KMS-11 (cell line): ENCODE measurements at regions not wholly inside any gene's neighbourhood (a gene's known extent, or its start where the extent isn't known, plus 50 kb on each side); places are given as distances from the start of the nearest gene placed in this dataset.

ENCODE experiments used
- H2AFZ ChIP-seq: fragments of 200-600 bp; sonication (generic); 2 replicates; pipeline ENCODE4 v1.6.1; 2016; ENCODE audit warnings: antibody characterized with exemption, mixed run types, low read depth
- H3K27ac ChIP-seq: fragments of 200-600 bp; sonication (generic); 2 replicates; pipeline ENCODE4 v1.6.1; 2016; ENCODE audit warnings: mild to moderate bottlenecking, mixed run types
- H3K27me3 ChIP-seq: fragments of 200-600 bp; sonication (generic); 2 replicates; pipeline ENCODE4 v1.6.1; 2017; ENCODE audit warnings: mild to moderate bottlenecking, low read depth, mixed run types, moderate library complexity; ENCODE audit not compliant: insufficient read depth
- H3K36me3 ChIP-seq: fragments of 200-600 bp; sonication (generic); 2 replicates; pipeline ENCODE4 v1.6.1; 2017; ENCODE audit warnings: mild to moderate bottlenecking, mixed run types; ENCODE audit not compliant: insufficient read depth
- H3K4me1 ChIP-seq: fragments of 200-600 bp; sonication (generic); 2 replicates; pipeline ENCODE4 v1.6.1; 2016; ENCODE audit warnings: mild to moderate bottlenecking, low read depth, mixed run types; ENCODE audit not compliant: poor library complexity, severe bottlenecking
- H3K4me2 ChIP-seq: fragments of 200-600 bp; sonication (generic); 2 replicates; pipeline ENCODE4 v1.7.0; 2016; ENCODE audit warnings: mild to moderate bottlenecking, mixed run types
- H3K4me3 ChIP-seq: fragments of 200-600 bp; sonication (generic); IDR thresholded peaks from 2 replicates; pipeline ENCODE4 v1.6.1; 2017; ENCODE audit warnings: low read depth, low read length, mixed read lengths; ENCODE audit not compliant: insufficient read depth
- H3K79me2 ChIP-seq: fragments of 200-600 bp; sonication (generic); 2 replicates; pipeline ENCODE4 v1.6.1; 2016; ENCODE audit warnings: low read depth, mixed run types; ENCODE audit not compliant: insufficient read depth
- H3K9ac ChIP-seq: fragments of 200-600 bp; sonication (generic); 2 replicates; pipeline ENCODE4 v1.6.1; 2016; ENCODE audit warnings: mild to moderate bottlenecking, mixed run types
- H4K20me1 ChIP-seq: fragments of 200-600 bp; sonication (generic); 2 replicates; pipeline ENCODE4 v1.6.1; 2016; ENCODE audit warnings: mild to moderate bottlenecking, mixed run types; ENCODE audit not compliant: insufficient read depth
- CTCF ChIP-seq: fragments of 200-600 bp; sonication (generic); conservative IDR thresholded peaks from 2 replicates; pipeline ENCODE4 v1.6.1; 2017; ENCODE audit warnings: low read depth, mild to moderate bottlenecking, antibody characterized with exemption, low read length, moderate library complexity, mixed read lengths

- H2AFZ ChIP-seq = no peak overlapping the region
- no peak for TF ChIP-seq CTCF
- no peak overlapping the region for H3K27ac ChIP-seq
- no peaks in the 10 kb centered on the region for H3K27me3 ChIP-seq
- no peaks in the 10 kb centered on the region for H3K36me3 ChIP-seq
- H3K4me2 ChIP-seq = no peak overlapping the region
- H3K4me1 ChIP-seq = no peaks in the 10 kb centered on the region
- no peak overlapping the region for H3K4me3 ChIP-seq
- no peak overlapping the region for H3K9ac ChIP-seq
- no peaks in the 10 kb centered on the region for H3K79me2 ChIP-seq
- H4K20me1 ChIP-seq = no peaks in the 10 kb centered on the region
These were observed 254.3 kb downstream of the SOX4 start for GRCh38 chr6:21847711-21848480.

- H3K27ac ChIP-seq = no peak overlapping the region
These were observed 257.1 kb downstream of the SOX4 start for GRCh38 chr6:21850691-21851090.

GRCh38 chr6:21855811-21856455 is 262.4 kb downstream of the SOX4 start:
- Histone ChIP-seq H3K79me2 (no peaks in the 10 kb centered on the region), H3K4me2 (no peak overlapping the region), H3K27me3 (no peaks in the 10 kb centered on the region), H3K36me3 (no peaks in the 10 kb centered on the region), H3K4me1 (no peaks in the 10 kb centered on the region), H3K4me3 (no peak overlapping the region), H3K27ac (no peak overlapping the region), H4K20me1 (no peaks in the 10 kb centered on the region), H2AFZ (no peak overlapping the region), H3K9ac (no peak overlapping the region)
- no peak for TF ChIP-seq CTCF

More at GRCh38 chr6:21850691-21851090, 257.1 kb downstream of the SOX4 start:
- Histone ChIP-seq H2AFZ (no peak overlapping the region), H3K4me1 (no peaks in the 10 kb centered on the region), H4K20me1 (no peaks in the 10 kb centered on the region), H3K4me2 (no peak overlapping the region), H3K79me2 (no peaks in the 10 kb centered on the region), H3K9ac (no peak overlapping the region), H3K4me3 (no peak overlapping the region), H3K36me3 (no peaks in the 10 kb centered on the region), H3K27me3 (no peaks in the 10 kb centered on the region)
- no peak for TF ChIP-seq CTCF

- Histone ChIP-seq H4K20me1 (no peaks in the 10 kb centered on the region), H3K27ac (no peak overlapping the region), H3K4me3 (no peak overlapping the region), H2AFZ (no peak overlapping the region), H3K4me1 (no peaks in the 10 kb centered on the region), H3K9ac (no peak overlapping the region), H3K4me2 (no peak overlapping the region), H3K27me3 (no peaks in the 10 kb centered on the region), H3K36me3 (no peaks in the 10 kb centered on the region), H3K79me2 (no peaks in the 10 kb centered on the region)
- TF ChIP-seq CTCF = no peak
These were observed 262.9 kb downstream of the SOX4 start for GRCh38 chr6:21856456-21856825.
